GM23248 (cell line): ENCODE measurements at regions not wholly inside any gene's neighbourhood (a gene's known extent, or its start where the extent isn't known, plus 50 kb on each side); places are given as distances from the start of the nearest gene placed in this dataset.
"Not testable (repeated sequence)": the region's sequence is repeated elsewhere in the genome, so short reads cannot be mapped to it uniquely, and the experiment has no call there.

Experiments used
- DNase-seq: peaks from one replicate; pipeline ENCODE4 v3.0.0-alpha.2; 2015
- H2AFZ ChIP-seq: fragments of 200-600 bp; sonication (generic); 2 replicates; pipeline ENCODE4 v1.6.1; 2016; ENCODE audit warnings: antibody characterized with exemption
- H3F3A ChIP-seq: fragments of 200-600 bp; sonication (generic); 2 replicates; pipeline ENCODE4 v1.6.1; 2016; ENCODE audit warnings: mild to moderate bottlenecking, antibody characterized with exemption, mixed run types; ENCODE audit not compliant: insufficient read depth
- H3K27ac ChIP-seq: fragments of 200-600 bp; sonication (generic); 2 replicates; pipeline ENCODE4 v1.5.1; 2016; ENCODE audit warnings: mild to moderate bottlenecking
- H3K27me3 ChIP-seq: fragments of 200-600 bp; sonication (generic); replicated peaks from 2 replicates; pipeline ENCODE4 v1.6.1; 2016; ENCODE audit warnings: mild to moderate bottlenecking; ENCODE audit not compliant: insufficient read depth
- H3K36me3 ChIP-seq: fragments of 200-600 bp; sonication (generic); 2 replicates; pipeline ENCODE4 v1.6.1; 2016; ENCODE audit warnings: low read depth, mild to moderate bottlenecking
- H3K4me1 ChIP-seq: fragments of 200-600 bp; sonication (generic); 2 replicates; pipeline ENCODE4 v1.6.1; 2016; ENCODE audit warnings: mild to moderate bottlenecking; ENCODE audit not compliant: insufficient read depth
- H3K4me2 ChIP-seq: fragments of 200-600 bp; sonication (generic); one replicate; pipeline ENCODE4 v1.6.1; 2016; ENCODE audit warnings: mild to moderate bottlenecking; ENCODE audit not compliant: unreplicated experiment
- H3K4me3 ChIP-seq: fragments of 200-600 bp; sonication (generic); 2 replicates; pipeline ENCODE4 v1.5.1; 2016; ENCODE audit warnings: mild to moderate bottlenecking
- H3K79me2 ChIP-seq: fragments of 200-600 bp; sonication (generic); 2 replicates; pipeline ENCODE4 v1.6.1; 2016; ENCODE audit warnings: mild to moderate bottlenecking; ENCODE audit not compliant: insufficient read depth
- H3K9ac ChIP-seq: fragments of 200-600 bp; sonication (generic); 2 replicates; pipeline ENCODE4 v1.6.1; 2016; ENCODE audit warnings: mild to moderate bottlenecking
- H3K9me2 ChIP-seq: fragments of 200-600 bp; sonication (generic); 2 replicates; pipeline ENCODE4 v1.6.1; 2016; ENCODE audit warnings: mixed run types, mild to moderate bottlenecking, moderate library complexity; ENCODE audit not compliant: insufficient read depth
- H3K9me3 ChIP-seq: fragments of 200-600 bp; sonication (generic); one replicate; pipeline ENCODE4 v1.6.1; 2017; ENCODE audit warnings: low read depth
- H4K20me1 ChIP-seq: fragments of 200-600 bp; sonication (generic); 2 replicates; pipeline ENCODE4 v1.6.0; 2016; ENCODE audit not compliant: insufficient read depth
- EZH2 ChIP-seq: fragments of 200-600 bp; sonication (generic); IDR thresholded peaks from 2 replicates; pipeline ENCODE4 v1.6.1; 2018; ENCODE audit warnings: antibody characterized with exemption, mild to moderate bottlenecking; ENCODE audit not compliant: insufficient read depth, poor library complexity, severe bottlenecking
- EZH2phosphoT487 ChIP-seq: fragments of 200-600 bp; sonication (generic); IDR thresholded peaks from 2 replicates; pipeline ENCODE4 v1.6.1; 2018; ENCODE audit warnings: antibody characterized with exemption, moderate library complexity, mild to moderate bottlenecking, low read depth; ENCODE audit not compliant: insufficient read depth
- WGBS, 2 experiments: methylation state at CpG; one replicate each; pipeline ENCODE4 v1.1.6; 2015 to 2017; ENCODE audit warnings: low lambda C conversion rate in 2 of 2, low coverage in 1 of 2; ENCODE audit errors: missing lambda C conversion rate in 2 of 2; 5-methylcytosine and 5-hydroxymethylcytosine counted together
- in situ Hi-C: fragments of 300-500 bp; cut with MboI; formaldehyde crosslinking; loops from 2 replicates; pipeline ENCODE4 v1.15.0; 2020

DNA sequence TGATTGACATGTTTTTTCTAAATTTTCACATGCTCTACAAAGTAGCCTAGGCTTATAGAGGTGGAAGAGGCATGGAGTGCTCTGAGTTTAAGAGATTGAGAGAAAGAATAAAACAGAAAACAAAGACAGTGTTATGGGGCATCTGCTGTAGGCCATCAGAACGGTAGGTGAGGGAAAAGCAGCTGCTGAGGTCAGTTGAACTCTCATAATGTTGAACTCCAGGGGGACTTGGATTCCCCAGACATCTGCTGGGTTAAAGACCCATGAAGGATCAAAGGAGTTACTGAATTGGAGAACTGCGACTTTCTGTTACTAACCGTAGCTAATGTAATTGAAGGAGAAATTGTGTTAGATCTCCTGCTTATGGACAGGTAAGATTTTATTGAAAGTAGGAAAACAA is 333.9 kb downstream of the TFAP2B start:
- no peaks in the 10 kb centered on the region for H3F3A ChIP-seq
- H3K4me1 ChIP-seq = no peaks in the 10 kb centered on the region
- TF ChIP-seq EZH2phosphoT487 = no peak
- TF ChIP-seq EZH2 = no peak
- in situ Hi-C loops = no loop called here
- no peaks in the 10 kb centered on the region for H4K20me1 ChIP-seq
- H3K4me2 ChIP-seq = no peak overlapping the region
- DNase-seq = no peak
- no peaks in the 10 kb centered on the region; the same call in 1 of the 2 replicates for H3K9me2 ChIP-seq
- no peak overlapping the region for H3K27ac ChIP-seq
- H3K27me3 ChIP-seq = no peaks in the 10 kb centered on the region
- H3K4me3 ChIP-seq = no peak overlapping the region
- H2AFZ ChIP-seq = no peak overlapping the region
- WGBS, 2 experiments = 23 to 27% methylated on average over 3 of the region's 3 CpGs
- no peaks in the 10 kb centered on the region for H3K9me3 ChIP-seq
- H3K9ac ChIP-seq = no peak overlapping the region
- no peaks in the 10 kb centered on the region for H3K79me2 ChIP-seq
- no peaks in the 10 kb centered on the region for H3K36me3 ChIP-seq

- H3K27ac ChIP-seq = no peak overlapping the region
- no peaks in the 10 kb centered on the region for H3K79me2 ChIP-seq
- H4K20me1 ChIP-seq = no peaks in the 10 kb centered on the region
- H3K4me3 ChIP-seq = no peak overlapping the region
- H3K27me3 ChIP-seq = no peaks in the 10 kb centered on the region
- in situ Hi-C loops = no loop called here
- no peaks in the 10 kb centered on the region for H3F3A ChIP-seq
- H3K9ac ChIP-seq = no peak overlapping the region
- H3K36me3 ChIP-seq = no peaks in the 10 kb centered on the region
- H3K9me2 ChIP-seq = no peaks in the 10 kb centered on the region; the same call in 1 of the 2 replicates
- no peaks in the 10 kb centered on the region for H3K4me1 ChIP-seq
- H2AFZ ChIP-seq = no peak overlapping the region
- no peak for DNase-seq
- H3K9me3 ChIP-seq = no peaks in the 10 kb centered on the region
- TF ChIP-seq EZH2 (no peak), EZH2phosphoT487 (no peak)
- no peak overlapping the region for H3K4me2 ChIP-seq
- WGBS, 2 experiments = 26 to 34% methylated on average over 2 of the region's 2 CpGs
Observed at GRCh38 chr6:51153109-51153508, 334.4 kb downstream of the TFAP2B start.

GRCh38 chr6:51154925-51155324 is 336.3 kb downstream of the TFAP2B start:
- 15 to 22% methylated on average over 1 of the region's 1 CpG for WGBS, 2 experiments
- H3K9me2 ChIP-seq, in situ Hi-C loops, H3K4me2 ChIP-seq, DNase-seq, H3K27me3 ChIP-seq, H3K36me3 ChIP-seq, H4K20me1 ChIP-seq, H2AFZ ChIP-seq, H3K4me3 ChIP-seq, H3K27ac ChIP-seq, H3K9ac ChIP-seq, H3K79me2 ChIP-seq, H3K9me3 ChIP-seq, H3K4me1 ChIP-seq, H3F3A ChIP-seq: not testable (repeated sequence)

- H3K27me3 ChIP-seq, H3K36me3 ChIP-seq, H3K9me3 ChIP-seq, H3F3A ChIP-seq, H4K20me1 ChIP-seq, H3K9me2 ChIP-seq, DNase-seq, in situ Hi-C loops, H3K9ac ChIP-seq, H2AFZ ChIP-seq, H3K27ac ChIP-seq, H3K4me2 ChIP-seq, H3K79me2 ChIP-seq, H3K4me3 ChIP-seq, H3K4me1 ChIP-seq: not testable (repeated sequence)
- 0 to 7% methylated on average over 1 of the region's 1 CpG for WGBS, 2 experiments
Observed at GRCh38 chr6:51159260-51159659, 340.6 kb downstream of the TFAP2B start.

DNA sequence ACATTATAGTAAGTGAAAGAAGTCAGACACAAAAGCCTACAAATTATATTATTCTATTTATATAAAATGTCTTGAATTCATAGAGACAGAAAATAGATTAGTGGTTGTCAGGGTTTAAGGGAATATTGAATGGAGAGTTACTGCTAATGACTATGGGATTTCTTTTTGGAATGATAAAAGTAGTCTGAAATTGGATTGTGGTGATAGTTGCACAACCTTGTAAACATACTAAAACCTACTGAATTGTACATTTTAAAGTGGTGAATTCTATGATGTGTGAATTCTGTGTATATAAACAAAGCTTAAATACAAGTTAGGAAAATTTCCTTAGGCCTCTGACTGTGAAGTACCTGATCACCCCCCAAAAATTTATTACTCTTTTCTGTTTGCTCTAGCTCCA is 343.1 kb downstream of the TFAP2B start:
- H3K4me1 ChIP-seq = no peaks in the 10 kb centered on the region
- H3K9ac ChIP-seq = no peak overlapping the region
- H3K79me2 ChIP-seq = no peaks in the 10 kb centered on the region
- H3K9me2 ChIP-seq = no peaks in the 10 kb centered on the region
- H3K4me3 ChIP-seq = no peak overlapping the region
- no peak overlapping the region for H3K4me2 ChIP-seq
- in situ Hi-C loops = no loop called here
- TF ChIP-seq EZH2phosphoT487 (no peak), EZH2 (no peak)
- H3K9me3 ChIP-seq = peaks cover 12% of the 10 kb centered on the region
- no peak for DNase-seq
- H3K36me3 ChIP-seq = no peaks in the 10 kb centered on the region
- no peaks in the 10 kb centered on the region for H3K27me3 ChIP-seq
- H2AFZ ChIP-seq = no peak overlapping the region
- no peaks in the 10 kb centered on the region for H3F3A ChIP-seq
- no peaks in the 10 kb centered on the region for H4K20me1 ChIP-seq
- no peak overlapping the region for H3K27ac ChIP-seq
